Right hindlimb (tissue), 1 donor: ENCODE measurements at regions not wholly inside any gene's neighbourhood (a gene's known extent, or its start where the extent isn't known, plus 50 kb on each side); places are given as distances from the start of the nearest gene placed in this dataset.
"Not testable (repeated sequence)": the region's sequence is repeated elsewhere in the genome, so short reads cannot be mapped to it uniquely, and the experiment has no call there.

Experiments
- DNase-seq: peaks from one replicate; pipeline ENCODE4 v3.0.0-alpha.2; 2018

DNA sequence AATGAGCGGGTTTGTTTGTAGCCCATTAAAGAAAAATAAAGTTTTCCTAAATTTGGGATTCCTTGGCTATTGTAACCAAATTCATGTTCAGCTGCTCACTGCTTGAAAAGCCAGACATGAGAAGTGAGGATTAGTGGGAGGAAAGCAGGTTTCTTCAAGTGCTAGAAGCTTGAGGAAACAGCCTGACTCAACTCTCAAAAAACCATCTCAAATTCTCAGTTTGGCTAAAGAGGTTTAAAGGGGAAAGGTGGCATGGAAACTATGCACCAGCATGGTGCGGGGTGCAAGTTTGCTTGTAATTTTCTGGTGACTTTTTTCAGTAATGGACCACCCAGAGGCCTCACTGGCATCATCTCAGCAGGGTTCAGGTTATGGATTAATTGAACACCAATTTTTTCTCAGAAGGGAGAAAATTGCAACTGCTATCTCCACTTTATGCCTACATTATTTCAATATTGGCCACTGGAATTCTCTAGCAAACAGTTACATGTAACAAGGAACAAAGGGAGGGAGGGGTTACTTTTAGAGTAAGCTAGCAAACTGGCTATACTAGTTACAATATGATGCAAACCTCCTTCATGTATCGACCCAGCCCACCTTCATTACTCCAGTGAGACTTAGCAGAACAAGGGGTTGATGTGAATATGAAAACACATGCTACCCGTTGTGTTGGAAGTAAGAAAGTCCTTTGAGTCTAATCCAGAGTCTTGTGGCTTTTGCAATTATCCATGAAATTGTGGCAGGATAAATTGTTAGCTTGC, 85.0 kb upstream of the IFNGR1 start:
- no peak for DNase-seq

GRCh38 chr6:137303441-137303840, 84.3 kb upstream of the IFNGR1 start:
- no peak for DNase-seq

GRCh38 chr6:137299681-137300080, 80.5 kb upstream of the IFNGR1 start:
- no peak for DNase-seq

DNA sequence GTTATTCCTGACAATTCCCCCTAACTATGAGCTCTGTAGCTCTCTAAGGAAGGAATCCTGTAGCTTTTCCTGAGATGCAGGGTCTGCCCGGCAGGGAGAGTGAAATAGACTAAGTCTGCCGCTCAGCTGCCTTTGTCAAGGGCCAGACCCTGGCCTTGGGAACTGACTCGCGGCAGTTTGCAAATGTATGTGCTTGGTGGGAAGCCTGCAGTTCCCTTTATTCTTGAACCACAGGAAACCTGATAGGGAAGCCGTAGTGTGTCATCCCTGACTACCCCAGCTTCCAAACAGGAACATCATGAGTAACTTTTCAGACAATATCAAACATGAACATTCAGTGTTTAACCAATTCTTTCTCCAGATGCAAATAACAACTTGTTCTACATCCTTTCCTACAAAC, 78.7 kb upstream of the IFNGR1 start:
- peak; percentile 27 for DNase-seq

GRCh38 chr6:137292326-137292725, 73.1 kb upstream of the IFNGR1 start:
- not testable (repeated sequence) for DNase-seq

- DNase-seq: peak; percentile 37
Observed at GRCh38 chr6:137291441-137291840, 72.3 kb upstream of the IFNGR1 start.

GRCh38 chr6:137290601-137291261, 71.5 kb upstream of the IFNGR1 start:
- DNase-seq: no peak

DNA sequence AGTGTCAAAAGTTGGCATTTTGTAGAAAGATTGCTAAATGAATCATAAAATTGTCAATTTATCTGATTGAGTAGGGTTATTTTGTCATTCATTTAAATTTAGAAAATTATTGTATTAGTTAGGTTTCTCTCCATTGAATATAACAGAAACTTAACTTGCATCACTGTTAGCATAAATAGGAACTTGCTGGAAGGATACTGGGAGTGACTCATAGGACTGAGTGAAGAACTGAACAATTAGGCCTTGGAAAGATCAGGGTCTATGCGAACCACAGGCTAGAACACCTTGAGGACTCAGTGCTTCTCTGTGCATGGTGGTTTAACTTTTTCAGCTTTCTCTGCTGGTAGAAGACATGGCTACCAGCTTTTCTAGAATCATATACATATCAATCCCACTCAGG, 67.7 kb upstream of the IFNGR1 start:
- no peak for DNase-seq

- DNase-seq: no peak
Observed at GRCh38 chr6:137286368-137286767, 67.2 kb upstream of the IFNGR1 start.

DNA sequence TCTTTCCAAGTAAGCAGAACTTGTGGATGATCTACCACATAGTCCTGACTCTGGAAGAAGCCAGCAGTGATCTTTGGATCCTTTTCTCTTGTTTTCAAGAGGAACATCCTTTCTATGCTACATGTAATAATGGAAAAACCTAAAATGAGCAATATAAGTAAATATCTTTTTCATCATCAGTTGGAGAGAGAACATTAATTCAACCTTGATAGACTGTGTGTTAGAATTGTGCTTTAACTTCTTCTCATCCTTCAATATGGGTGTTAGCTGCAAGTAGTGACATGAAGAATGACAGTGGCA, 65.6 kb upstream of the IFNGR1 start:
- no peak for DNase-seq

GRCh38 chr6:137283940-137284810, 65.0 kb upstream of the IFNGR1 start:
- DNase-seq: no peak

- no peak for DNase-seq
Observed at GRCh38 chr6:137283080-137283479, 63.9 kb upstream of the IFNGR1 start.

DNA sequence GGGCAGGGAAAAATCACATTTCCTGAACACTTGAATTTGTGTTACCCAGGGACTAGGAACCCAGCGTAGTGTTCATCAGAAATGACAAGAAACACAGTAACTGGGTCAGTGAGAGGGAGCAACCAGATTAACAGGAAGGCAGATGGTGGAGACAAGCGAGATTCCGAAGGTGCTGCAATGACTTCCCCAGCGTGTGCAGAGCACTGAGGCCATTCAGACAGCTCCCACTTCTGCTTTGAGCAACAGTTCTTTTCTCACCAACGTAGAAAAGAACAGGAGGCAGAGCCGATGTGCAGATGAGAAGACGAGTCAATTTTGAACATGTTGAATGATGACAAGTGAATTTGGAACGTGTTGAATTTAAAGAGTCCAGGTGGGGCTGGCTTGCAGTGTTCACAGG, 63.1 kb upstream of the IFNGR1 start:
- no peak for DNase-seq

DNA sequence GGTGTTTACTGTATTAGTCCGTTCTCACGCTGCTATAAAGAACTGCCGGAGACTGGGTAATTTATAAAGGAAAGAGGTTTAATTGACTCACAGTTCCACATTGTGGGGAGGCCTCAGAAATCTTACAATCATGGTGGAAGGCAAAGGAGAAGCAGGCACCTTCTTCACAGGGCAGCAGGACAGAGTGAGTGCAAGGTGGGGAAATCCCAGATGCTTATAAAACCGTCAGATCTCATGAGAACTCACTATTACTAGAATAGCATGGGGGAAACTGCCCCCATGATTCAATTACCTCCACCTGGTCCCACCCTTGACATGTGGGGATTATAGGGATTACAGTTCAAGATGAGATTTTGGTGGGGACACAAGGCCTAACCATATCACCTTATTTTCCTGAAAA, 60.1 kb upstream of the IFNGR1 start:
- not testable (repeated sequence) for DNase-seq

DNA sequence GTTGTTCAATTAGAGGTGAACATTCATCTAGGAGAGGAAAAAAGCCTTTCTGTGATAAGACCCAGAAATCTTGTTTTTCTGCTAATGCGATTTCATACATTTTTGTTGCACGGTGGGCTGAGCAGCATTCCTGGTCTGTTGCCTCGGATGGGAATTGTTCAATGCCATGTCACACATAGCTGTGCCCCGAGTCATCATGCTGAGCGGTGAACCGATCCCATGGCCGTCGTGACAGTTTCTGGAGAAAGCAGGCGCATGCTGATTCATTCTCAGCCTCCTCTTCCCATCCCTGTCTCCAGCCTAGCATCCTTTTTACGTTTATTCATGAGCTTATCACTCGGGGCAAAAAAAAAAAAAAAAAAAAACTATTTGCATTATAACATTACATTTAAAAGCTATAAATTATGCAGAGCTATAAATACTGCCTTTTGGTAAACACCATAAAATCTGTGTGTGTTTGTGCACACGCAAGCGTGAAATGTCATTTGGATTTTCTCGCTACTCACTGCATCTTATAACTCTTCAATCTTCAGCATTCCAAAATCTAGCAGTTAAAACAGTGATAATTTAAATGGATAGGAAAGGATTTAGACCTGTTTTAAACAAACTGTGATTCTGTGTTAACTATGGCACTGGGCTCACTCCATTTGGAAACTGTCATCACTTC, 58.9 kb upstream of the IFNGR1 start:
- no peak for DNase-seq

DNA sequence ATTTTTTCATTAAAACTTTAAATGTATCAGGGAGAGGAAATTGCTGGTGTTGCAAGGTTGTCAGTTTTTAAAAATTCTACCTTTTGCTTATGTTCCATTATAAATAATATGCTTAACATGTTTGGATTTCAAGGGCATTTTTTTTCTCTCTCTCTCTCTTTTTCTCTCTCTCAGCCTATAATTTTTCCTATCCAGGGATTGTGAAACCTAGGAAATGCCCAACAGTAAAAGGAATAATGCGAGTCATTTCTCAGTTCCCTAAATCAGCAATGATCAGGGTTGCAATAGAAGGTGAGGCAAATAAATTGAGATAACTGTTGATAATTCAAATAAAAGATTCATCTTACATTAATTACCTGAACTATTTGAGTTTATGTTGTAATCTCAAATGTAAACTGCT, 53.2 kb upstream of the IFNGR1 start:
- no peak for DNase-seq

DNA sequence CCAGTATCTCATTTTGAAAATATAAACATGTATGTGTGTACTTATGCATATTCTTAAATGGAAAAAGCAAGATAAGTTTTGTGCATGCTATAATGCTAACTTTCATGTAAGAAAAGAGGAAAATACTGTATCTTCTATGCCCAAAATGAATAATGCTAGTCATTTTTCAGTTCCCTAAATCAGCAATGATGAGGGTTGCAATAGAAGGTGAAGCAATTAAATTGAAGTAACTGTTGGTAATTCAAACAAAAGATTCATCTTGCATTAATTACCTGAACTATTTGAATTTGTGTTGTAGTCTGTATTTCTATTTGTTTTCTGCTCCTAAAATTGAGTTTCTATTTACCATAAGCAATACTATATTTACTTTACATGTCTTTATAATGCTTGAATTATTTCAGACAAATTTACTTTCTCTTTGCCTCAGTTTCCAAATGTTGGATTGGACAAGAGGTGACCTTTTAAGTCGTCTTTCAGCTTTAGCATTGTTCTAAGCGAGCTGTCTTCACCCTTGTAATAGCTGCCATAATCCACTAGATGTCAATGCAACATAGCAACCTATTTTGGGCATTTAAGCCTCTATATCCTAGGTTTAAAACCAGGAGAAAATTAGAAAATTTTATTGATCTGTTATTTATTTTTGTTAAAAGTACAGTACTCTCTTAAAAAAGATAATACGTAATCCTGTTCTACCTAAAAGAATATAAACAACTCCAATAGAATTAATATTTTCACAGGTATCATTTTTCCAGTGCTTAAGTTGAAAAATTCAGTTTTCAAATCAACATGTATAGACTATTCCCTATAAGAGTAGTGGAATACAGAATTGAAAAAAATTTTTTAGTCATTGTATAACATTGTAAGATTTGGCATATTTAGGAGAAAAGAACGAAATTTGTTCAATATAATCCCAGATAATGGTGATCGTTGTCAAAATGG, 52.3 kb upstream of the IFNGR1 start:
- no peak for DNase-seq

DNA sequence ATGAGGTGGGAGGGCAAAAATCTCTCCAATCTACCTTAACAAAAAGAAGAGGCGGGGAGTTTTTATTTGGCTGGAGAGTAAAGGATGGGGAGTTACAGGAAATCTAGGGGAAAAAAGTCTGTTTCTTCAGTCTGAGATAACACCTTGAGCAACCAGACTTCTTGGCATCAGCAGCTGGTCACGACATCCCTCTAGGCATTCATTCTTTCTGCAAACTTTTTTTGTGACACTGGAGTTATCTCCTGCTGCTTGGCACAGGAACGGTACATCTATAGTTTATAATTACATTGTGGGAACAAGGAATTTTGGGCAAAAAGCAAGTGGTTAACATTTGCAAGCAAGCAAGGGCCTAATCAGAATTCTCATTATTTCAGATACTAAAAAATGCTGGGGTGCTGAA, 50.6 kb upstream of the IFNGR1 start:
- DNase-seq: no peak

DNA sequence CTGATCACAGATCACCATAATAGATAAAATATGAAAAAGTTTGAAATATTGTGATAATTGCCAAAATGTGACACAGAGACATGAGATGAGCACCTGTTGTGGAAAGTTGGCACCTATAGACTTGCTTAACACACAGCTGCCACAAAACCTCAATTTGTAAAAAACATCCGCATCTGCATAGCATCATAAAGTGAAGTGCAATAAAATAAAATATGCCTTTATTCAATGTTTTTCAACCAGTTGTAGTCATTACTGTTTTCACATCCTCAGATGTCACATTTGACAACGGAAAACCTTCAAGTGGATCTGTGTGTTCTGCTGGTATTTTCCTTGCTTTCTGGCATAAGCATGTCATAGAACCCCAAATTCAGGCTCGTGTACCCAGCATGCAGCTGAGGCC, 50.2 kb upstream of the IFNGR1 start:
- DNase-seq: no peak
